ENCODE measurements at regions not wholly inside any gene's neighbourhood (a gene's known extent, or its start where the extent isn't known, plus 50 kb on each side); places are given as distances from the start of the nearest gene placed in this dataset.

GRCh38 chr3:195013411-195014361 is 257.3 kb downstream of the XXYLT1 start:
- H3K4me3 ChIP-seq (ENCODE audit: low read depth, low read length) = no peak overlapping the region
- no peak for TF ChIP-seq CTCF (IDR thresholded peaks at IDR 0.05; ENCODE audit: insufficient read depth, low read length)
- DNase-seq (ENCODE audit: low read depth) = peak; percentile 14

GRCh38 chr3:195015021-195015420 is 255.9 kb downstream of the XXYLT1 start:
- TF ChIP-seq CTCF (IDR thresholded peaks at IDR 0.05; ENCODE audit: insufficient read depth, low read length) = no peak
- no peak overlapping the region for H3K4me3 ChIP-seq (ENCODE audit: low read depth, low read length)
- peak; percentile 63 for DNase-seq (ENCODE audit: low read depth)

- no peak for TF ChIP-seq CTCF (IDR thresholded peaks at IDR 0.05; ENCODE audit: insufficient read depth, low read length)
- no peak overlapping the region for H3K4me3 ChIP-seq (ENCODE audit: low read depth, low read length)
- DNase-seq (ENCODE audit: low read depth) = no peak
Measured at GRCh38 chr3:195017151-195017550, 253.8 kb downstream of the XXYLT1 start.
